CD14-positive monocyte (primary cell): ENCODE measurements at regions not wholly inside any gene's neighbourhood (a gene's known extent, or its start where the extent isn't known, plus 50 kb on each side); places are given as distances from the start of the nearest gene placed in this dataset.

ENCODE experiments used
- DNase-seq, 3 donors: peaks; one replicate each; pipeline ENCODE4 v3.0.0-alpha.2; 2011 to 2022
- H2AFZ ChIP-seq: 2 replicates; pipeline ENCODE4 v1.6.0; 2012; ENCODE audit warnings: mild to moderate bottlenecking, low read depth, low read length, inconsistent platforms; ENCODE audit not compliant: insufficient read depth, poor library complexity, severe bottlenecking
- H3K27ac ChIP-seq, 2 donors: 1 replicate in 1 of 2; 2 replicates in 1 of 2; pipeline ENCODE4 v1.5.1; 2012 to 2013; ENCODE audit warnings: low read length in 2 of 2, control low read depth in 1 of 2, inconsistent platforms in 1 of 2, low read depth in 1 of 2, mild to moderate bottlenecking in 1 of 2
- H3K27me3 ChIP-seq, 2 donors: one replicate each; pipeline versions ENCODE4 v1.6.0 to v1.6.1; 2011 to 2013; ENCODE audit warnings: low read length in 2 of 2; ENCODE audit not compliant: control insufficient read depth in 2 of 2, insufficient read depth in 2 of 2
- H3K36me3 ChIP-seq, 2 donors: replicated peaks in 1 of 2; 1 replicate in 1 of 2; 2 replicates in 1 of 2; pipeline versions ENCODE4 v1.5.1 to v1.6.1; 2012 to 2013; ENCODE audit warnings: low read length in 2 of 2, control low read depth in 1 of 2, inconsistent platforms in 1 of 2, mild to moderate bottlenecking in 1 of 2; ENCODE audit not compliant: insufficient read depth in 2 of 2, control insufficient read depth in 1 of 2
- H3K4me1 ChIP-seq, 2 donors: 1 replicate in 1 of 2; 2 replicates in 1 of 2; pipeline versions ENCODE4 v1.5.1 to v1.6.1; 2012 to 2013; ENCODE audit warnings: low read length in 2 of 2, control low read depth in 1 of 2, inconsistent platforms in 1 of 2, mild to moderate bottlenecking in 1 of 2, moderate library complexity in 1 of 2; ENCODE audit not compliant: insufficient read depth in 2 of 2, control insufficient read depth in 1 of 2
- H3K4me2 ChIP-seq: replicated peaks from 2 replicates; pipeline ENCODE3; 2012; ENCODE audit warnings: low read length, moderate library complexity, mild to moderate bottlenecking; ENCODE audit not compliant: poor library complexity, severe bottlenecking; ENCODE audit errors: extremely low read depth
- H3K4me3 ChIP-seq, 3 experiments: fragments of 200-600 bp in 1 of 3; sonication (generic) in 1 of 3; replicated peaks in 1 of 3; 1 replicate in 2 of 3; 2 replicates in 1 of 3; pipeline ENCODE4 v1.5.1; 2011 to 2013; ENCODE audit warnings: low read length in 3 of 3, mild to moderate bottlenecking in 3 of 3, control low read depth in 2 of 3, low read depth in 2 of 3, inconsistent platforms in 1 of 3, moderate library complexity in 1 of 3
- H3K79me2 ChIP-seq: 2 replicates; pipeline ENCODE4 v1.6.0; 2012; ENCODE audit warnings: mild to moderate bottlenecking, control low read depth, inconsistent platforms, low read length, moderate library complexity; ENCODE audit not compliant: insufficient read depth
- H3K9ac ChIP-seq: 2 replicates; pipeline ENCODE4 v1.6.0; 2017; ENCODE audit warnings: low read length, mild to moderate bottlenecking; ENCODE audit not compliant: insufficient read depth, poor library complexity, severe bottlenecking
- H3K9me3 ChIP-seq, 2 donors: replicated peaks in 1 of 2; 1 replicate in 1 of 2; 2 replicates in 1 of 2; pipeline versions ENCODE4 v1.5.1 to v1.6.1; 2012 to 2013; ENCODE audit warnings: low read length in 2 of 2, control low read depth in 1 of 2; ENCODE audit not compliant: control insufficient read depth in 1 of 2, insufficient read depth in 1 of 2
- H4K20me1 ChIP-seq: 2 replicates; pipeline ENCODE4 v1.6.0; 2012; ENCODE audit warnings: mild to moderate bottlenecking, low read length, control low read depth, moderate library complexity; ENCODE audit not compliant: insufficient read depth
- H3K27ac Mint-ChIP-seq, 7 donors: one replicate each; pipeline ENCODE4 v1.8.0; 2020; ENCODE audit warnings: mild to moderate bottlenecking in 7 of 7, mixed read lengths in 7 of 7, moderate library complexity in 6 of 7, inconsistent platforms in 2 of 7
- H3K27me3 Mint-ChIP-seq, 3 donors: one replicate each; pipeline ENCODE4 v1.8.0; 2021 to 2022; ENCODE audit warnings: low read depth in 3 of 3, mild to moderate bottlenecking in 3 of 3, mixed read lengths in 3 of 3, moderate library complexity in 3 of 3, inconsistent platforms in 1 of 3
- H3K36me3 Mint-ChIP-seq, 2 donors: one replicate each; pipeline ENCODE4 v1.8.0; 2020; ENCODE audit warnings: mixed read lengths in 2 of 2, inconsistent platforms in 1 of 2, mild to moderate bottlenecking in 1 of 2
- H3K4me1 Mint-ChIP-seq: one replicate; pipeline ENCODE4 v1.8.0; 2020; ENCODE audit warnings: mild to moderate bottlenecking, mixed read lengths
- H3K4me3 Mint-ChIP-seq, 2 donors: one replicate each; pipeline ENCODE4 v1.8.0; 2020; ENCODE audit warnings: mild to moderate bottlenecking in 2 of 2, mixed read lengths in 2 of 2, moderate library complexity in 1 of 2
- H3K9me3 Mint-ChIP-seq, 7 donors: one replicate each; pipeline ENCODE4 v1.8.0; 2020 to 2022; ENCODE audit warnings: mixed read lengths in 7 of 7, mild to moderate bottlenecking in 6 of 7, moderate library complexity in 6 of 7, inconsistent platforms in 2 of 7
- WGBS: methylation state at CpG from one replicate; pipeline ENCODE4 v1.1.5; 2013; ENCODE audit warnings: missing lambda C conversion rate; ENCODE audit not compliant: insufficient coverage; 5-methylcytosine and 5-hydroxymethylcytosine counted together
- intact Hi-C, 2 donors: fragments of 100-400 bp; cut with micrococcal nuclease; formaldehyde crosslinking; loops; one replicate each; pipeline versions ENCODE4 v1.15.0 to v1.15.1; 2023
- TF ChIP-seq, protein P1 (sequence below): fragments of 200-600 bp; IDR thresholded peaks from one replicate; pipeline ENCODE4 v1.8.0; 2022; ENCODE audit warnings: antibody characterized with exemption, mild to moderate bottlenecking

DNA sequence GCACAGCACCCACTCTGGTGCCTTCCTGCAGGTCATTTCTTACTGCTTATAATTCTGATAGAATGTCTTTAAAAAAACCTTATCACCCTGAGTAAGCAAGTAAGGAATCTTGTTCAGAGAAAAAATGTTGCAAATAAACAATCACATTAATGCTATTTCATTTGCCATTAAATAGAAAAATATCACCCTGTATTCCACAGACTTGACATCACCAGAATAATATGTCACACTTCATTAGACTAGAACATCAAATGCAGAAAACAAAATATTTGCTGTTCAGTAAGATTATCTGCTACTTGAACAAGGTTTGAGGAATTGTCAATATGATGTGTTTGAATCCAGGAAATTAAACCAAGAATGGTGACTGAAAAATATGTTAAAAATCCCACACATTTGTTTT is 236.6 kb upstream of the MMADHC start:
- no peak overlapping the region for H2AFZ ChIP-seq
- H3K27me3 ChIP-seq: no peaks in the 10 kb centered on the region
- Mint-ChIP-seq H3K36me3 (no peaks in the 10 kb centered on the region), H3K9me3 (peaks cover 0 to 6% (median 4%) of the 10 kb centered on the region in 7 donors), H3K4me3 (no peak overlapping the region), H3K27me3 (no peaks in the 10 kb centered on the region), H3K4me1 (no peaks in the 10 kb centered on the region), H3K27ac (no peak overlapping the region)
- no peaks in the 10 kb centered on the region for H3K79me2 ChIP-seq
- no peaks in the 10 kb centered on the region for H3K36me3 ChIP-seq
- TF ChIP-seq, protein P1, sequence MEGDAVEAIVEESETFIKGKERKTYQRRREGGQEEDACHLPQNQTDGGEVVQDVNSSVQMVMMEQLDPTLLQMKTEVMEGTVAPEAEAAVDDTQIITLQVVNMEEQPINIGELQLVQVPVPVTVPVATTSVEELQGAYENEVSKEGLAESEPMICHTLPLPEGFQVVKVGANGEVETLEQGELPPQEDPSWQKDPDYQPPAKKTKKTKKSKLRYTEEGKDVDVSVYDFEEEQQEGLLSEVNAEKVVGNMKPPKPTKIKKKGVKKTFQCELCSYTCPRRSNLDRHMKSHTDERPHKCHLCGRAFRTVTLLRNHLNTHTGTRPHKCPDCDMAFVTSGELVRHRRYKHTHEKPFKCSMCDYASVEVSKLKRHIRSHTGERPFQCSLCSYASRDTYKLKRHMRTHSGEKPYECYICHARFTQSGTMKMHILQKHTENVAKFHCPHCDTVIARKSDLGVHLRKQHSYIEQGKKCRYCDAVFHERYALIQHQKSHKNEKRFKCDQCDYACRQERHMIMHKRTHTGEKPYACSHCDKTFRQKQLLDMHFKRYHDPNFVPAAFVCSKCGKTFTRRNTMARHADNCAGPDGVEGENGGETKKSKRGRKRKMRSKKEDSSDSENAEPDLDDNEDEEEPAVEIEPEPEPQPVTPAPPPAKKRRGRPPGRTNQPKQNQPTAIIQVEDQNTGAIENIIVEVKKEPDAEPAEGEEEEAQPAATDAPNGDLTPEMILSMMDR: no peak
- no peaks in the 10 kb centered on the region for H4K20me1 ChIP-seq
- H3K9me3 ChIP-seq: peaks cover 0 to 5% of the 10 kb centered on the region in 2 donors
- no peak overlapping the region for H3K9ac ChIP-seq
- H3K4me3 ChIP-seq: no peak overlapping the region
- H3K27ac ChIP-seq: no peak overlapping the region
- no peak for DNase-seq
- no peak overlapping the region for H3K4me2 ChIP-seq
- no peaks in the 10 kb centered on the region for H3K4me1 ChIP-seq
- intact Hi-C loops: no loop called here

DNA sequence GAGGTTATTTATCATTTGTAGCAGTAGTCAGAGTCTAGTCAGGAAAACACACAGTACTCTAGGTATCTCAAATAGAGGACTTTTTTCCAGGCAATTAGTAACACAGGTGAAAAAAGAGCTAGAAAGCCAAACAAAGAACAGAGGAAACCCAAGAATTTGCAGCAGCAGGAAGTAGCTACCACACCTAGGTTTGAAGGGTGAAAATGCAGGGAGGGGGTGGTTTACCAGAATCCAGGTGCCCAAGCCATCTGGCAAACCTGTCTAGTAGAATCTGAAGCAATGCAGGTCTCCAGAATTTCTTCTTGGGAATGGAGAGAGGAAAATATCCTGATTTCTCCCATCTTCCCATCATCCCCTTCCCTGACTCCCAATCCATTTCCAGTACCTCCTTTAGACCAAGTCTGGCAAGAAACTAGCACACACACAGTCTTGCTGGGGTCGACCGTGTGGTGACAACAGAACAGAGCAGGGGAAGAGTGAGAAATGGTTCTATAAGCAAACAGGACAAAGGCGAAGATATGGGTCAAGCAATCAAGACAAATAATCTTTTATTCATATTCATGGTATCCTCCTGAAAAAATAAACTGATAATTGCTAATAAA is 231.9 kb upstream of the MMADHC start:
- Histone ChIP-seq H3K4me3 (no peak overlapping the region), H2AFZ (no peak overlapping the region), H3K27ac (no peak overlapping the region), H3K4me2 (no peak overlapping the region), H3K4me1 (no peaks in the 10 kb centered on the region), H4K20me1 (no peaks in the 10 kb centered on the region), H3K36me3 (no peaks in the 10 kb centered on the region), H3K27me3 (no peaks in the 10 kb centered on the region), H3K9ac (no peak overlapping the region), H3K9me3 (no peaks in the 10 kb centered on the region), H3K79me2 (no peaks in the 10 kb centered on the region)
- Mint-ChIP-seq H3K27ac (no peak overlapping the region), H3K36me3 (no peaks in the 10 kb centered on the region), H3K4me1 (no peaks in the 10 kb centered on the region), H3K9me3 (peaks cover 0 to 6% (median 1%) of the 10 kb centered on the region in 7 donors), H3K4me3 (no peak overlapping the region), H3K27me3 (no peaks in the 10 kb centered on the region)
- intact Hi-C loops: no loop called here
- no peak for DNase-seq
- TF ChIP-seq, protein P1: no peak
- WGBS: no CpG with 5 or more reads among the region's 3 CpGs
